ENCODE measurements at regions not wholly inside any gene's neighbourhood (a gene's known extent, or its start where the extent isn't known, plus 50 kb on each side); places are given as distances from the start of the nearest gene placed in this dataset.

DNA sequence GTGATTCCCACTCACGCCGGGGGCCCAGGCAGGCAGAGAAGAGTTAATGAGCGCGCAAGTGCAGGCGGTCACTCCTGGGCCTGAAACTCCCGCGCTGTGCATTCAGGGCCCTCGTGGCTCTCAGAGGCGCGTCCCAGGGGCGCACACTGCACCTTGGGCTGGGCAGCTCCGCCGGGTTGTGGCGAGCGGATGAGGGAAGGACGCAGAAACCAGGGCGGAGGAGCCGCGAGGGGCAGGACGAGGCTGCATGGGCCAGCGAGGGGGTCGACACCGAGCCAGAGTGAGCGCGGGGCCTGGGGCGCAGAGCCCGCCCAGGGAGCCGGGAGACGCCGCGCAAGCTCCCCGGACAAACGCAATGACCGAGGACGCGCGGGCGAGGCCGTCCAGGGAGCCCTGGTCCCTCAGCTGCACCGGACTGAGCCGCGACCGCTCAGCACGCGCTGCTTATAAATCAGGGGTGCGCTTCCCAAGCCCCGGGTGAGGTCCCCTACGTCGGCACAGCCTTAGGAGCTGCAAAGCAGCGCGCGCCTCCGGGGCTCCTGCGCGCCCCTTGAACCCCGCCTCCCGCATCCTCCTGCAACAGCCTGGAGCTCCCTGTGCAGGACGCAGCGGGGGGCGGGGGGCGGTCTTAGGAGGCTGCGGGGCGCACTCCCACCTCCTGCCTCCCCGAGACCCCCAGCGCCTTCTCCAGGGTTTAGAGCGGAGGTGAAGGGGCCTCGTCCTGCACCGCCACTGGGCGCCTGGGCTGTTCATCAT is 180.2 kb upstream of the ALKAL2 start:
- TF ChIP-seq EZH2 (IDR thresholded peaks at IDR 0.05; ENCODE audit: low read depth) (no peak), CTCF (conservative IDR thresholded peaks at IDR 0.05) (no peak)
